ENCODE measurements at regions not wholly inside any gene's neighbourhood (a gene's known extent, or its start where the extent isn't known, plus 50 kb on each side); places are given as distances from the start of the nearest gene placed in this dataset.

GRCh38 chr4:20181926-20182325 is 69.8 kb upstream of the SLIT2 start:
- no peak for TF ChIP-seq CTCF (IDR thresholded peaks at IDR 0.05; ENCODE audit: extremely low read depth, missing control alignments)
- no peak for DNase-seq (ENCODE audit: low spot score)

GRCh38 chr4:20180509-20180908 is 71.2 kb upstream of the SLIT2 start:
- no peak for DNase-seq (ENCODE audit: low spot score)
- no peak for TF ChIP-seq CTCF (IDR thresholded peaks at IDR 0.05; ENCODE audit: extremely low read depth, missing control alignments)

GRCh38 chr4:20178902-20179576 is 72.7 kb upstream of the SLIT2 start:
- no peak for TF ChIP-seq CTCF (IDR thresholded peaks at IDR 0.05; ENCODE audit: extremely low read depth, missing control alignments)

GRCh38 chr4:20176881-20177280 is 74.8 kb upstream of the SLIT2 start:
- no peak for DNase-seq (ENCODE audit: low spot score)
- TF ChIP-seq CTCF (IDR thresholded peaks at IDR 0.05; ENCODE audit: extremely low read depth, missing control alignments), result no peak

More at GRCh38 chr4:20178902-20179576, 72.7 kb upstream of the SLIT2 start:
- no peak for DNase-seq (ENCODE audit: low spot score)

- no peak for DNase-seq (ENCODE audit: low spot score)
- no peak for TF ChIP-seq CTCF (IDR thresholded peaks at IDR 0.05; ENCODE audit: extremely low read depth, missing control alignments)
These were observed 79.5 kb upstream of the SLIT2 start for GRCh38 chr4:20172070-20172760.

- DNase-seq (ENCODE audit: low spot score), result no peak
- TF ChIP-seq CTCF (IDR thresholded peaks at IDR 0.05; ENCODE audit: extremely low read depth, missing control alignments), result no peak
These were observed 85.2 kb upstream of the SLIT2 start for GRCh38 chr4:20166544-20166943.

- DNase-seq (ENCODE audit: low spot score), result no peak
- TF ChIP-seq CTCF (IDR thresholded peaks at IDR 0.05; ENCODE audit: extremely low read depth, missing control alignments), result no peak
These were observed 92.2 kb upstream of the SLIT2 start for GRCh38 chr4:20159516-20159915.
